PC-9 (cell line): ENCODE measurements at regions not wholly inside any gene's neighbourhood (a gene's known extent, or its start where the extent isn't known, plus 50 kb on each side); places are given as distances from the start of the nearest gene placed in this dataset.

Source experiments
- BruUV-seq: library from RNA; stranded (reverse); fragments of 400-500 nt; replicated peaks from 2 replicates; lab custom pipeline; 2021; lab: Mats Ljungman, UMichigan
- CTCF ChIA-PET: fragments of 300-600 bp; sonication (Branson Sonifier 250); formaldehyde crosslinking; loops from one replicate; lab custom pipeline; 2022; ENCODE audit warnings: antibody characterized with exemption; lab: Charles Lee
- POLR2A ChIA-PET: fragments of 300-600 bp; sonication (Branson Sonifier 250); formaldehyde crosslinking; loops from one replicate; lab custom pipeline; 2022; ENCODE audit warnings: antibody characterized with exemption; ENCODE audit not compliant: unreplicated experiment; lab: Charles Lee
- DNase-seq, 2 experiments: peaks; one replicate each; pipeline versions ENCODE4 v3.0.0 to v3.0.0-alpha.2; 2015 to 2022; ENCODE audit warnings: mixed read lengths in 1 of 2
- H2AFZ ChIP-seq: fragments of 200-600 bp; sonication (generic); 2 replicates; pipeline ENCODE4 v1.8.1; 2017; ENCODE audit warnings: antibody characterized with exemption
- H3F3A ChIP-seq: fragments of 200-600 bp; sonication (generic); 2 replicates; pipeline ENCODE4 v1.8.1; 2017; ENCODE audit warnings: antibody characterized with exemption, mild to moderate bottlenecking, low read depth; ENCODE audit not compliant: insufficient read depth
- H3K27ac ChIP-seq: fragments of 200-600 bp; sonication (generic); 2 replicates; pipeline ENCODE4 v1.6.1; 2016; ENCODE audit warnings: mixed run types
- H3K27me3 ChIP-seq: fragments of 200-600 bp; sonication (generic); 2 replicates; pipeline ENCODE4 v1.6.1; 2016; ENCODE audit warnings: low read depth, mixed run types; ENCODE audit not compliant: insufficient read depth
- H3K36me3 ChIP-seq: fragments of 200-600 bp; sonication (generic); 2 replicates; pipeline ENCODE4 v1.6.1; 2016; ENCODE audit warnings: low read depth, mixed run types
- H3K4me1 ChIP-seq: fragments of 200-600 bp; sonication (generic); replicated peaks from 2 replicates; pipeline ENCODE4 v1.6.1; 2016; ENCODE audit warnings: mixed run types; ENCODE audit not compliant: insufficient read depth
- H3K4me2 ChIP-seq: fragments of 200-600 bp; sonication (generic); 2 replicates; pipeline ENCODE4 v1.6.1; 2017; ENCODE audit warnings: mixed run types
- H3K4me3 ChIP-seq: fragments of 200-600 bp; sonication (generic); 2 replicates; pipeline ENCODE4 v1.6.1; 2016; ENCODE audit warnings: mixed run types
- H3K79me2 ChIP-seq: fragments of 200-600 bp; sonication (generic); 2 replicates; pipeline ENCODE4 v1.6.1; 2017; ENCODE audit warnings: low read depth, mixed run types
- H3K9me2 ChIP-seq: fragments of 200-600 bp; sonication (generic); 2 replicates; pipeline ENCODE4 v1.8.1; 2017; ENCODE audit warnings: mild to moderate bottlenecking; ENCODE audit not compliant: insufficient read depth
- H3K9me3 ChIP-seq: fragments of 200-600 bp; sonication (generic); 2 replicates; pipeline ENCODE4 v1.8.1; 2016; ENCODE audit warnings: low read depth; ENCODE audit not compliant: insufficient read depth
- H4K20me1 ChIP-seq: fragments of 200-600 bp; sonication (generic); 2 replicates; pipeline ENCODE4 v1.8.1; 2017; ENCODE audit not compliant: insufficient read depth
- CTCF ChIP-seq: fragments of 200-600 bp; sonication (generic); conservative IDR thresholded peaks from 2 replicates; pipeline ENCODE4 v1.6.1; 2017; ENCODE audit warnings: mixed run types, antibody characterized with exemption, mild to moderate bottlenecking, moderate library complexity
- EZH2 ChIP-seq: fragments of 200-600 bp; sonication (generic); IDR thresholded peaks from 2 replicates; pipeline ENCODE4 v1.8.0; 2017; ENCODE audit warnings: antibody characterized with exemption, low read depth
- intact Hi-C: fragments of 100-400 bp; cut with micrococcal nuclease; formaldehyde crosslinking; loops from one replicate; pipeline ENCODE4 v1.10.0; 2022; ENCODE audit not compliant: unreplicated experiment

GRCh38 chr15:70505411-70505919, 257.9 kb downstream of the UACA start:
- TF ChIP-seq EZH2 = no peak
- TF ChIP-seq CTCF = no peak
- Histone ChIP-seq H4K20me1 (no peaks in the 10 kb centered on the region), H3K4me3 (no peak overlapping the region), H3K36me3 (no peaks in the 10 kb centered on the region), H3K27ac (peak overlapping the region; percentile 99), H3K79me2 (no peaks in the 10 kb centered on the region), H3K4me2 (peak overlapping the region; percentile 63), H3K9me2 (no peaks in the 10 kb centered on the region), H2AFZ (no peak overlapping the region), H3K4me1 (peaks cover 69% of the 10 kb centered on the region), H3F3A (peaks cover 56% of the 10 kb centered on the region), H3K27me3 (no peaks in the 10 kb centered on the region), H3K9me3 (peaks cover 2% of the 10 kb centered on the region; the same call in 1 of the 2 replicates)
- POLR2A ChIA-PET = interaction anchor here (0.6 to 2.1 kb wide), 10 partner anchors 10 to 1025 kb away, joined by 3 to 20 read pairs (median 4); no protein-coding TSS in a partner anchor
- DNase-seq = peak; percentile 74 to 96
- intact Hi-C loops = loop anchor here (2.0 to 5.0 kb wide), 3 partner anchors 308 to 792 kb away; no protein-coding TSS in a partner anchor
- BruUV-seq = no TSS peak
- CTCF ChIA-PET = interaction anchor here (0.5 to 1.8 kb wide), 8 partner anchors 9 to 1043 kb away, joined by 3 to 25 read pairs (median 4); no protein-coding TSS in a partner anchor

- Histone ChIP-seq H3K9me2 (no peaks in the 10 kb centered on the region), H4K20me1 (no peaks in the 10 kb centered on the region), H3K36me3 (no peaks in the 10 kb centered on the region), H3K9me3 (no peaks in the 10 kb centered on the region), H3K79me2 (no peaks in the 10 kb centered on the region), H3K4me1 (peaks cover 65% of the 10 kb centered on the region), H3F3A (peaks cover 51% of the 10 kb centered on the region), H3K27ac (peak overlapping the region; percentile 99), H3K4me3 (no peak overlapping the region), H3K27me3 (no peaks in the 10 kb centered on the region), H3K4me2 (peak overlapping the region; percentile 63), H2AFZ (no peak overlapping the region)
- DNase-seq = no peak
- intact Hi-C loops = loop anchor here (1.0 to 5.0 kb wide), 4 partner anchors 10 to 792 kb away; no protein-coding TSS in a partner anchor
- BruUV-seq = TSS peak; percentile 56
- TF ChIP-seq EZH2 = no peak
- no peak for TF ChIP-seq CTCF
- ChIA-PET POLR2A (interaction anchor here (0.6 to 2.1 kb wide), 7 partner anchors 9 to 1024 kb away, joined by 3 to 20 read pairs (median 4); no protein-coding TSS in a partner anchor), CTCF (interaction anchor here (0.5 to 1.8 kb wide), 8 partner anchors 9 to 1042 kb away, joined by 3 to 25 read pairs (median 4); no protein-coding TSS in a partner anchor)
Measured at GRCh38 chr15:70504988-70505387, 258.4 kb downstream of the UACA start.

- no peaks in the 10 kb centered on the region for H3K9me2 ChIP-seq
- peak overlapping the region; percentile 63 for H3K4me2 ChIP-seq
- peak overlapping the region; percentile 99 for H3K27ac ChIP-seq
- POLR2A ChIA-PET = interaction anchor here (0.6 to 2.1 kb wide), 6 partner anchors 9 to 1042 kb away, joined by 3 to 20 read pairs (median 4); no protein-coding TSS in a partner anchor
- peak; percentile 72 to 86 for DNase-seq
- TF ChIP-seq CTCF (no peak), EZH2 (no peak)
- BruUV-seq = no TSS peak
- H3K36me3 ChIP-seq = no peaks in the 10 kb centered on the region
- no peaks in the 10 kb centered on the region for H3K27me3 ChIP-seq
- H3K4me3 ChIP-seq = no peak overlapping the region
- H3K79me2 ChIP-seq = no peaks in the 10 kb centered on the region
- no peaks in the 10 kb centered on the region for H3K9me3 ChIP-seq
- H2AFZ ChIP-seq = no peak overlapping the region
- no peaks in the 10 kb centered on the region for H4K20me1 ChIP-seq
- CTCF ChIA-PET = interaction anchor here (0.6 to 1.8 kb wide), 5 partner anchors 8 to 636 kb away, joined by 3 to 5 read pairs (median 4); no protein-coding TSS in a partner anchor
- H3F3A ChIP-seq = peaks cover 45% of the 10 kb centered on the region
- intact Hi-C loops = loop anchor here (1.0 to 2.0 kb wide), 2 partner anchors 9 to 406 kb away; no protein-coding TSS in a partner anchor
- peaks cover 59% of the 10 kb centered on the region for H3K4me1 ChIP-seq
Measured at GRCh38 chr15:70504299-70504951, 258.9 kb downstream of the UACA start.
